ENCODE measurements at regions not wholly inside any gene's neighbourhood (a gene's known extent, or its start where the extent isn't known, plus 50 kb on each side); places are given as distances from the start of the nearest gene placed in this dataset.

- H4K20me1 ChIP-seq (ENCODE audit: insufficient read depth, low read length), result no peaks in the 10 kb centered on the region
- no peak overlapping the region for H3K4me2 ChIP-seq (ENCODE audit: low read length)
- no peaks in the 10 kb centered on the region for H3K9me3 ChIP-seq (ENCODE audit: insufficient read depth, low read length)
- H3K79me2 ChIP-seq (ENCODE audit: low read length), result no peaks in the 10 kb centered on the region
- H3K36me3 ChIP-seq (replicated peaks; ENCODE audit: low read depth, low read length), result no peaks in the 10 kb centered on the region
- TF ChIP-seq, protein P1, sequence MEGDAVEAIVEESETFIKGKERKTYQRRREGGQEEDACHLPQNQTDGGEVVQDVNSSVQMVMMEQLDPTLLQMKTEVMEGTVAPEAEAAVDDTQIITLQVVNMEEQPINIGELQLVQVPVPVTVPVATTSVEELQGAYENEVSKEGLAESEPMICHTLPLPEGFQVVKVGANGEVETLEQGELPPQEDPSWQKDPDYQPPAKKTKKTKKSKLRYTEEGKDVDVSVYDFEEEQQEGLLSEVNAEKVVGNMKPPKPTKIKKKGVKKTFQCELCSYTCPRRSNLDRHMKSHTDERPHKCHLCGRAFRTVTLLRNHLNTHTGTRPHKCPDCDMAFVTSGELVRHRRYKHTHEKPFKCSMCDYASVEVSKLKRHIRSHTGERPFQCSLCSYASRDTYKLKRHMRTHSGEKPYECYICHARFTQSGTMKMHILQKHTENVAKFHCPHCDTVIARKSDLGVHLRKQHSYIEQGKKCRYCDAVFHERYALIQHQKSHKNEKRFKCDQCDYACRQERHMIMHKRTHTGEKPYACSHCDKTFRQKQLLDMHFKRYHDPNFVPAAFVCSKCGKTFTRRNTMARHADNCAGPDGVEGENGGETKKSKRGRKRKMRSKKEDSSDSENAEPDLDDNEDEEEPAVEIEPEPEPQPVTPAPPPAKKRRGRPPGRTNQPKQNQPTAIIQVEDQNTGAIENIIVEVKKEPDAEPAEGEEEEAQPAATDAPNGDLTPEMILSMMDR (IDR thresholded peaks at IDR 0.05; ENCODE audit: low read depth, low read length), result no peak
- TF ChIP-seq EZH2phosphoT487 (IDR thresholded peaks at IDR 0.05; ENCODE audit: low read depth), result no peak
- H3K27ac ChIP-seq (ENCODE audit: low read length), result no peak overlapping the region
- no peak overlapping the region for H2AFZ ChIP-seq (ENCODE audit: low read depth, low read length)
- no peak overlapping the region for H3K4me3 ChIP-seq (ENCODE audit: low read length)
- no peaks in the 10 kb centered on the region for H3K4me1 ChIP-seq (ENCODE audit: low read length)
- peaks cover 3% of the 10 kb centered on the region; the same call in 1 of the 2 replicates for H3K27me3 ChIP-seq (ENCODE audit: low read depth, low read length)
- H3K9ac ChIP-seq (ENCODE audit: low read length), result no peak overlapping the region
Observed at GRCh38 chr17:27977751-27978688, 64.5 kb upstream of the NLK start.

DNA sequence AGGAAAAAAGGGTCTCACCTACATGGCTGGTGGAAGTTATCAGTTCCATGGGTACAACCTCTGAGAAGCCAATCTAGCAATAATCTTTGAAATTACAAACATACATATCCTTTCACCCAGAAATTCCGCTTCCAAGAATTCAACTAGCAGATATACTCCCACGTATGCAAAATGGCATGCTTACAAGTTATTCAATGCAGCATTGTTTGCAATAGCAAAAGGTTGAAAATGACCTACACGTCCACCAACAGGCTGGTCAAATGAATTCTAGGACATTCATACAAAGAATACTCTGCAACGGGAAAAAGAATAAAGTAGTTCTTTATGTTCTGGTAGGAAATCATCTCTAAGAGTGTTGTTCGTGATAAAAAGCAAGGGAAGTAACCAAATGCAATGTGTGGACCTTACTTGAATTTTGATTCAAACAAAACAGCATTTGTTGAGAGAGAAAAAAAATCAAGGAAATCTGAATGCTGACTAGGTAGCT, 63.7 kb upstream of the NLK start:
- H3K4me1 ChIP-seq (ENCODE audit: low read length), result no peaks in the 10 kb centered on the region
- H3K9me3 ChIP-seq (ENCODE audit: insufficient read depth, low read length), result no peaks in the 10 kb centered on the region
- H3K9ac ChIP-seq (ENCODE audit: low read length), result no peak overlapping the region
- H3K4me2 ChIP-seq (ENCODE audit: low read length), result no peak overlapping the region
- H2AFZ ChIP-seq (ENCODE audit: low read depth, low read length), result no peak overlapping the region
- no peak overlapping the region for H3K4me3 ChIP-seq (ENCODE audit: low read length)
- H3K27me3 ChIP-seq (ENCODE audit: low read depth, low read length), result peaks cover 3% of the 10 kb centered on the region; the same call in 1 of the 2 replicates
- H3K79me2 ChIP-seq (ENCODE audit: low read length), result no peaks in the 10 kb centered on the region
- H4K20me1 ChIP-seq (ENCODE audit: insufficient read depth, low read length), result no peaks in the 10 kb centered on the region
- H3K27ac ChIP-seq (ENCODE audit: low read length), result no peak overlapping the region
- H3K36me3 ChIP-seq (replicated peaks; ENCODE audit: low read depth, low read length), result no peaks in the 10 kb centered on the region
- TF ChIP-seq, protein P1 (IDR thresholded peaks at IDR 0.05; ENCODE audit: low read depth, low read length), result no peak
- TF ChIP-seq EZH2phosphoT487 (IDR thresholded peaks at IDR 0.05; ENCODE audit: low read depth), result no peak

DNA sequence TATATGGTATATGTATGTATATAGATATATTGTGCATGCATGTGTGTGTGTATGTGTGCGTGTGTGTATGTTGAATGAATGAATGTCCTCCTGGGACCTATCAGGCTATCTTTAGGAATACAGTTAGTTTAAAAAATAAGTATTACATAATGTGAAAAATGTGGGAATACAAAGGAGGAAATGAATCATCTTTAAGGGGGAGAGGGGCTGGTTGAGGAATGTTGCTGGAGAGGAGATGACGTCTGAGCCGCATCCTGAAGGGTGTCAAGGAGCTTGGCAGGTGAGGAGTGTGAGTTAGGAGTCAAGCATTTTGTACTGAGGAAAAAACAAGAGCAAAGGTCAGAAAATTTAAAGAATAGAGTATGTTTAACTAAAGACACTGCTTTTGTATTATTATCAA, 62.4 kb upstream of the NLK start:
- H3K27ac ChIP-seq (ENCODE audit: low read length), result no peak overlapping the region
- H3K4me2 ChIP-seq (ENCODE audit: low read length), result no peak overlapping the region
- H3K9ac ChIP-seq (ENCODE audit: low read length), result no peak overlapping the region

DNA sequence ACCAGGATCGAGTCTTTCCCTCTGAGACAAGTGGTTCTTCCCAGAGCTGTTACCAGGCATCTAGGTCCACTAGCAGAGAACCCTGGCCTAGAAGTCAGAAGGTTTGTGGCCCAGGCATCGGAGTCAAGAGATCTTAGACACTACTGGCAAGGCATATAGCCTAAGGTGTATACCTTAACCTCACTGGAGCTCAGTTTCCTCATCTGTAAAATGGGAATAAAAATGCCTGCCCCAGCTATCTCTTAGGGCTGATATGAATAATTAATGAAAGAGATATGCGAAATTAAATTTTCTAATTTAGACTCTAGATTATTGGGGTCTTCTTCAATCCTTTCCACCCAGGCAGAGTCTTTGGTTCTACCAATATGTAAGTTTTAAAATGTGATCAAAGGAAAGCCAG, 60.5 kb upstream of the NLK start:
- TF ChIP-seq, protein P1 (IDR thresholded peaks at IDR 0.05; ENCODE audit: low read depth, low read length), result no peak
- TF ChIP-seq EZH2phosphoT487 (IDR thresholded peaks at IDR 0.05; ENCODE audit: low read depth), result no peak
- H3K36me3 ChIP-seq (replicated peaks; ENCODE audit: low read depth, low read length), result no peaks in the 10 kb centered on the region

More for the DNA sequence above, 62.4 kb upstream of the NLK start:
- no peak overlapping the region for H2AFZ ChIP-seq (ENCODE audit: low read depth, low read length)
- H3K4me1 ChIP-seq (ENCODE audit: low read length), result peaks cover 5% of the 10 kb centered on the region; the same call in 1 of the 2 replicates
- H4K20me1 ChIP-seq (ENCODE audit: insufficient read depth, low read length), result no peaks in the 10 kb centered on the region
- peaks cover 9% of the 10 kb centered on the region for H3K27me3 ChIP-seq (ENCODE audit: low read depth, low read length)
- H3K9me3 ChIP-seq (ENCODE audit: insufficient read depth, low read length), result no peaks in the 10 kb centered on the region
- H3K4me3 ChIP-seq (ENCODE audit: low read length), result no peak overlapping the region
- H3K79me2 ChIP-seq (ENCODE audit: low read length), result no peaks in the 10 kb centered on the region
- H3K36me3 ChIP-seq (replicated peaks; ENCODE audit: low read depth, low read length), result no peaks in the 10 kb centered on the region
- no peak for TF ChIP-seq EZH2phosphoT487 (IDR thresholded peaks at IDR 0.05; ENCODE audit: low read depth)
- TF ChIP-seq, protein P1 (IDR thresholded peaks at IDR 0.05; ENCODE audit: low read depth, low read length), result no peak

More for the DNA sequence above, 60.5 kb upstream of the NLK start:
- Histone ChIP-seq H3K27me3 (ENCODE audit: low read depth, low read length) (peaks cover 19% of the 10 kb centered on the region), H3K4me2 (ENCODE audit: low read length) (no peak overlapping the region), H3K9ac (ENCODE audit: low read length) (no peak overlapping the region), H3K27ac (ENCODE audit: low read length) (no peak overlapping the region), H4K20me1 (ENCODE audit: insufficient read depth, low read length) (no peaks in the 10 kb centered on the region), H3K9me3 (ENCODE audit: insufficient read depth, low read length) (no peaks in the 10 kb centered on the region), H2AFZ (ENCODE audit: low read depth, low read length) (no peak overlapping the region), H3K4me3 (ENCODE audit: low read length) (no peak overlapping the region), H3K4me1 (ENCODE audit: low read length) (peaks cover 9% of the 10 kb centered on the region; the same call in 1 of the 2 replicates), H3K79me2 (ENCODE audit: low read length) (no peaks in the 10 kb centered on the region)
